Ovary (tissue), 7 donors: ENCODE measurements at regions not wholly inside any gene's neighbourhood (a gene's known extent, or its start where the extent isn't known, plus 50 kb on each side); places are given as distances from the start of the nearest gene placed in this dataset.

Experiments used
- DNase-seq, 5 donors: peaks; one replicate each; pipeline ENCODE4 v3.0.0-alpha.2; 2019 to 2020
- H3K27ac ChIP-seq, 2 donors: fragments of 200-600 bp; one replicate each; pipeline versions ENCODE4 v1.5.1 to v1.8.0; 2019 to 2022
- H3K27me3 ChIP-seq: fragments of 200-600 bp; one replicate; pipeline ENCODE4 v1.8.0; 2022
- H3K36me3 ChIP-seq: fragments of 200-600 bp; sonication (generic); one replicate; pipeline ENCODE4 v1.5.1; 2019
- H3K4me1 ChIP-seq: one replicate; pipeline ENCODE4 v1.8.1; 2013; ENCODE audit warnings: mild to moderate bottlenecking, moderate library complexity; ENCODE audit not compliant: insufficient read depth
- H3K4me3 ChIP-seq: fragments of 200-600 bp; sonication (generic); one replicate; pipeline ENCODE4 v1.5.1; 2017
- H3K9me3 ChIP-seq, 2 donors: fragments of 200-600 bp in 1 of 2; sonication (generic) in 1 of 2; one replicate each; pipeline versions ENCODE4 v1.5.1 to v1.8.1; 2013 to 2019; ENCODE audit warnings: mild to moderate bottlenecking in 1 of 2, moderate library complexity in 1 of 2
- EP300 ChIP-seq: sonication (generic); formaldehyde crosslinking; IDR thresholded peaks from one replicate; pipeline ENCODE4 v1.6.1; 2017; ENCODE audit warnings: antibody characterized with exemption
- POLR2A ChIP-seq: fragments of 450-650 bp; IDR thresholded peaks from one replicate; pipeline ENCODE4 v1.6.1; 2017; ENCODE audit warnings: antibody characterized with exemption, mild to moderate bottlenecking, moderate library complexity
- whole genome bisulfite sequencing, 3 donors: extraction: QIAGEN DNeasy Blood & Tissue Kit in 1 of 3; methylation state at CpG; one replicate each; pipeline versions ENCODE4 v1.1.5 to v1.1.7; 2013 to 2017; 5-methylcytosine and 5-hydroxymethylcytosine counted together
- intact Hi-C, 4 donors: fragments of 100-400 bp; cut with DNase I; formaldehyde crosslinking; loops; one replicate each; pipeline versions ENCODE4 v1.11.0 to v1.15.1; 2022 to 2023
- TF ChIP-seq, protein P1 (sequence below), 3 donors: fragments of 450-650 bp in 2 of 3; fragments of 200-600 bp in 1 of 3; IDR thresholded peaks; one replicate each; pipeline versions ENCODE4 v1.5.1 to v1.8.0; 2016 to 2022; ENCODE audit warnings: antibody characterized with exemption in 3 of 3, mild to moderate bottlenecking in 1 of 3
- donor health status: DM: no; HTN: no; CAD: no; lungs with moderate emphysema.
- donor health status: DM: no; HTN: no; CAD: no.
- donor health status: Bipolar disorder and iron deficiency.
- donor health status: DM: no; HTN: no; CAD: no.
- donor health status: DM: yes; HTN: yes; CAD: no.

DNA sequence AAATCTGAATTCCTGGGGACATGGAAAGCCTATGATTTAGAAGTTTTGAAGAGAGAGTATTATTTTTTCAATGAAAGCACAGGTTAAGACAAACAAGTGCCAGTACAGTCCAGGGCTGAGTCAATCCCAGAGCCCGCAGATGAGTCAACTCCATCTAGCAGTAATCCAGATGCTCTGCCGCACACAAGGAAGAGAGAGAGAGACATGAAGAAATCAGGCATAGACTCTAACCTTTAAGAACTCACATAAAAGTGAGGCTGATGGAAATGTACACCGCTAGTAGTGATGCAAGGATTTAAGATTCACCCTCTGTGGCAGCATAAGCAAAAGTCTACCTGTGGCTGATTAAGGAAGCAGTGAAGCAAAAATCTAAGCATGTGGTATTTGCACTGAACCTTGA lies 651.5 kb downstream of the TNS3 start:
- peaks cover 4% of the 10 kb centered on the region for H3K4me1 ChIP-seq
- peak in 3 of 5 donors; percentile 26 to 55 (median 28) for DNase-seq
- WGBS, 3 donors: 75 to 86% (median 78%) methylated on average over 3 of the region's 3 CpGs
- no peaks in the 10 kb centered on the region for H3K9me3 ChIP-seq
- H3K36me3 ChIP-seq: no peaks in the 10 kb centered on the region
- TF ChIP-seq, protein P1, sequence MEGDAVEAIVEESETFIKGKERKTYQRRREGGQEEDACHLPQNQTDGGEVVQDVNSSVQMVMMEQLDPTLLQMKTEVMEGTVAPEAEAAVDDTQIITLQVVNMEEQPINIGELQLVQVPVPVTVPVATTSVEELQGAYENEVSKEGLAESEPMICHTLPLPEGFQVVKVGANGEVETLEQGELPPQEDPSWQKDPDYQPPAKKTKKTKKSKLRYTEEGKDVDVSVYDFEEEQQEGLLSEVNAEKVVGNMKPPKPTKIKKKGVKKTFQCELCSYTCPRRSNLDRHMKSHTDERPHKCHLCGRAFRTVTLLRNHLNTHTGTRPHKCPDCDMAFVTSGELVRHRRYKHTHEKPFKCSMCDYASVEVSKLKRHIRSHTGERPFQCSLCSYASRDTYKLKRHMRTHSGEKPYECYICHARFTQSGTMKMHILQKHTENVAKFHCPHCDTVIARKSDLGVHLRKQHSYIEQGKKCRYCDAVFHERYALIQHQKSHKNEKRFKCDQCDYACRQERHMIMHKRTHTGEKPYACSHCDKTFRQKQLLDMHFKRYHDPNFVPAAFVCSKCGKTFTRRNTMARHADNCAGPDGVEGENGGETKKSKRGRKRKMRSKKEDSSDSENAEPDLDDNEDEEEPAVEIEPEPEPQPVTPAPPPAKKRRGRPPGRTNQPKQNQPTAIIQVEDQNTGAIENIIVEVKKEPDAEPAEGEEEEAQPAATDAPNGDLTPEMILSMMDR (IDR thresholded peaks at IDR 0.05): no peak
- TF ChIP-seq POLR2A (no peak), EP300 (no peak)
- intact Hi-C loops: no loop called here
- H3K27me3 ChIP-seq: no peaks in the 10 kb centered on the region
- H3K4me3 ChIP-seq: no peak overlapping the region
- no peak overlapping the region for H3K27ac ChIP-seq

DNA sequence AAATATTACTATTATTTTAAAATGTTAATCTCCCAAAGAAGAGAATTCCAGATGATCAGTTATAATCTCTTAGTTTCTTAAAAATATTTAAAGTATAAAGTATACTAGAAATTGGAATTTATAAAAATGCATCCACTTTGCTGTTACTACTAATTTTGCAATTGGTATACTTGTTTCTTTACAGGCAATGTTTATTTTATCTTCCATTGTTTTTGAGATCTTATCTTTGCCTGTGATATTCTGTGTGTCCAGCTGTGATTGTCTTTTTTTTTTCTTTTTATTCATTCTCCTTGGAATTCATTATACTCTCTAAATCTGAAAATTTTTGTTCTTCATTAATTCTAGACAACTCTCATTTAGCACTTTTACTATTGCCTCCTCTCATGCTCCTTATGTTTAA lies 652.6 kb downstream of the TNS3 start:
- DNase-seq: no peak
- Histone ChIP-seq H3K36me3 (no peaks in the 10 kb centered on the region), H3K27ac (no peak overlapping the region), H3K4me3 (no peak overlapping the region), H3K9me3 (no peaks in the 10 kb centered on the region), H3K27me3 (no peaks in the 10 kb centered on the region), H3K4me1 (peaks cover 4% of the 10 kb centered on the region)
- TF ChIP-seq, protein P1 (IDR thresholded peaks at IDR 0.05): no peak
- intact Hi-C loops: no loop called here

DNA sequence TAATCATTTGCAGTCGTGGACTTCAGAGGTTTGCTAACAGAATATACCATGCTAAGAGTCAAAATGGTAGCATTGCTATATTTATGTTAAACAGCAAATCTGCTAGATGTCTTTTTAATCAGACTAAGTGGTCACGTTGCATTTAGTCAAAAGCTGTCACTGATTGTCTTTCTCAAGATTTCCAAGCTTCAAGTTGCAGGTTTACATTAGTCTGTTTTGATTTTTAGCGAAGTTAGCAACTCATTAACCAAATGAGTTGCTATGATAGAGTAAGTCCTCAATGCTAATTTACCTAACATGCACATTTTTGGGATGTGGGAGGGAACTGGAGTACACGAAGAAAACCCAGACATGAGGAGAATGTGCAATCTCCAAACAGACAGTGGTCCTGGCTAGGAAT lies 653.2 kb downstream of the TNS3 start:
- H3K27ac ChIP-seq: no peak overlapping the region
- no peaks in the 10 kb centered on the region for H3K9me3 ChIP-seq
- DNase-seq: no peak
- H3K4me1 ChIP-seq: peaks cover 4% of the 10 kb centered on the region
- H3K4me3 ChIP-seq: no peak overlapping the region
- H3K36me3 ChIP-seq: no peaks in the 10 kb centered on the region
- H3K27me3 ChIP-seq: no peaks in the 10 kb centered on the region
- TF ChIP-seq, protein P1 (IDR thresholded peaks at IDR 0.05): no peak
- TF ChIP-seq POLR2A (no peak), EP300 (no peak)
- 39 to 45% (median 42%) methylated on average over 4 of the region's 4 CpGs for WGBS, 3 donors
- intact Hi-C loops: no loop called here

DNA sequence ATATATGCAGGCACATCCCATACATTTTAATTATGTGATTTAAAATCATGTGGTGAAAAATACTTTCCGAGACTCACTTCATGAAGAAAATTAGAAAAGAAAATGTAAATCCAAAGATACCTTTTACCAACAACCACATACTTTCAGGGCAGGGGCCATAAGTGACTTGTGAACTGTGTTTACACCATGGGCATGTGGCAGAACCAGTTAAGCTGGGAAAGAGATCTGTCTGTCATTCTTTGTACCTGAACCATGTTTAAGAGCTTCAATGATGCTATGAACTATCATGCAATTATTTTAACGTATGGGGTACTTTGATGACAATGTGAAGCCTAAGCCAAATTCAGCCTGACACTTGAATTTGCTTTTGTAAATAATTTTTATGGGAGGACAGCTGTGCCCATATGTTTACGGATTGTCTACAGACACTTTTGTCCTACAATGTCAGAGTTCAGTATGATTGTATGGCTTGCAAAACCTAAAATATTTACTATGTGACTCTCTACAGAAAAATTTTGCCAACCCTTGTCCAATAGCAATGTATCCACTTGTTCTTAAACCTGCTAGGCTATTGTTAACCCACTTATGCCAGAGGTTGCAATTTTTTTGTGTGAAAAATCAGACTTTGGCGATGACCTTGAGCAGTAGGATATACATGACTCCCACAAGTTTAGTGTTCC lies 654.6 kb downstream of the TNS3 start:
- TF ChIP-seq POLR2A: no peak
- no peak for TF ChIP-seq EP300
- TF ChIP-seq, protein P1 (IDR thresholded peaks at IDR 0.05): no peak
- DNase-seq: no peak

More for the DNA sequence above, 654.6 kb downstream of the TNS3 start:
- Histone ChIP-seq H3K36me3 (no peaks in the 10 kb centered on the region), H3K27me3 (no peaks in the 10 kb centered on the region), H3K4me1 (peaks cover 1% of the 10 kb centered on the region), H3K9me3 (no peaks in the 10 kb centered on the region), H3K27ac (no peak overlapping the region), H3K4me3 (no peak overlapping the region)
- intact Hi-C loops: no loop called here
- 77 to 87% (median 83%) methylated on average over 4 of the region's 4 CpGs for WGBS, 3 donors
